ENCODE measurements at regions not wholly inside any gene's neighbourhood (a gene's known extent, or its start where the extent isn't known, plus 50 kb on each side); places are given as distances from the start of the nearest gene placed in this dataset.

DNA sequence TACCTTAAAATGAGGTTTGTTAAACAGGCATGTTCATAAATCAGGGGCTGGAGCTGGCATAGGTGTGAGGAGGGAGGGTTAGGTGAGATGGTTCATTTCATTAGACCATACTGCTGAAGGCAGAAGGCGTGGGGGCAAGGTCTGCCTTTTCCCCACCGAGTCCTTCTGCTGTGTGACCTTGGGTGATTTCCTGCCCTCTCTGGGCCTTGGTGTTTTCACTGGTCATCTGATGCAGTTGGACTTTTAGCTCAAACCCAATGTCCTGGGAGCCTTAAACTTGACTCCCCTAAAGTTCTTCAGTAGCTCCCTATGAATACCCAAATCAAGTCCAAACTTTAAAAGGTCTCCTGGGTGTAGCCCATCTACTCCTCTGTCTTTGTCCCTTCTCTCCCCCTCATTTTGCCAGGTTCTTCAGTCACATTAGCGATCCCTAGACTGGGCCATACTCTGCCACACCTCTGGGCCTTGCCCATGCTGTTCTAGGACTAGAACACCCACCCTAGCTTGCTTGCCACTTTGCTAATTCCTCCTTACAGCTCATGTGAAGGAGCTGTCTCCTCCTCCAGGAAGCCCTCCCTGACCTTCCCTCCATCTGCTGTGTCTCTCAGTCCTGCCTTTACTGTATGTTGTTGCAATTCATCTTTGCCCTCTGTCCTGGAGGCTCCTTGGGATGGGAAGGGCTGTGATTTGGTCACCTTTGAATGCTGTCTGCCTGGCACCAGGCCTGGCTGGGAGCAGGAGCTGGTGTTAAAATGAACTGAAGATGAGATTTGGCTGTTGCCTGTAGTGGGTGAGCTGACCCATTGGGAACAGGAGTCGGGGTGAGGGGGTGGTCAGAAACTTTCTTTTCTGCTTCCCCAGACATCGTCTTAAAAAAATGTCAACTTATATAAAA, 85.4 kb upstream of the HS6ST1 start:
- no peak for DNase-seq

DNA sequence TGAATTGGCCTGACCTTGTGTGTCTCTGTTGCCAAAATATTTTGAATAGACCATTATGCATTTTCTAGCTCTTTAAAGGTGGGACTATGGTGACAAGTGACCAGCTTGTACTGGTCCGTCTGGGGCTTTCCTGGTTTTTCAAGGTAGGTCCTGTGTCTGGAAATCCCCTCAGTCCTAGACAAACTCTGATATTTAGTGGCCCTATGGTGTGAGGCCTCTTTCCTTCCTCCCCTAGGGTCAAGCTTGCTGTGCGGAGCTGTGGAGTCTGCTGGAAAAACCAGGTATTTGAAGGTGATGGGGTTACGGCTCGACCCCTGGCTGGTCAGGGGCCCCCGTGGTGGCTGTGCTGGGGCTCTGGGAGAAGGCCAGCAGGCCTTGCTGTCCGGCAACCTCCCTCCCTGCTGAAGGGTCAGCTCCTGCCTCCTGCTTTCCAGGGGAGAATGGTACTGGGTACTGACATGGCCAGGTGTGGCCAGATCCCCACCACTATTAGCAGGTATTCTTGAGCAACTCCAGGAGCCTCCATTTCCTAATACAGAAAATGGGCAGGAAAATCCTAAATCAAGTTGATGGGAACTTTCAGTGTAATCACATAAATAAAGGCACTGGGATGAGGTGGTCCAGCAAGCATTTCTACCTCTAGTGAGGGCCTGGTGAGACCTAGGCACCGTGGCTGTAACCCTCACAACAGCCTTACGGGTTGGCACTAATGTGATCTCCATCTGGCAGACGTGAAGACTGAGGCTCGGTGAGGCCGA, 86.2 kb upstream of the HS6ST1 start:
- no peak for DNase-seq

GRCh38 chr2:128405467-128405900, 86.8 kb upstream of the HS6ST1 start:
- DNase-seq: no peak

GRCh38 chr2:128405981-128406613, 87.4 kb upstream of the HS6ST1 start:
- no peak for DNase-seq

- no peak for DNase-seq
Observed at GRCh38 chr2:128406736-128407554, 88.3 kb upstream of the HS6ST1 start.

- DNase-seq: no peak
Observed at GRCh38 chr2:128408349-128409305, 90.0 kb upstream of the HS6ST1 start.

GRCh38 chr2:128409326-128410034, 90.8 kb upstream of the HS6ST1 start:
- DNase-seq: no peak

GRCh38 chr2:128410035-128410757, 91.5 kb upstream of the HS6ST1 start:
- DNase-seq: no peak

DNA sequence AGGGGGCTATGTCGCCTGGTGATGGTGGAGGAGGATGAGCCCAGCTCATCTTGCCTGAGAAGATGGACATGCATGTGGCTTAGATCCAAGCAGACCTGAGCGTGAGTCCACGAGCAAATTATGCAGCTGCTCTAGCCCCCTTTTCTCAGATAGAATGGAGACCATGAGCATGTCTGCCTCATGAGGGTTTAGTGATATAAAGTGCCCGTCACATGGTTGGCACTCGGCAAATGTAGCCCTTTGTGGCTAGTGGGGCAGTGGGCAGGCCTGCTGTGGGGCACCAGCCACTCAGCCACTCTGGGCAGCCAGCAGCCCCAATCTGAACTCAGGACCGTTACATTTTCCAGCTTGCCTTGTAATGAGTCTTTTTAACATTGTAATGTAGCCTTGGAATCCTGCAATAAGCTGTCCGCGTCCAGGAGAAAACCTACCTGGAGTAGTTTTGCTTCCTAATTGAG, 92.1 kb upstream of the HS6ST1 start:
- no peak for DNase-seq

DNA sequence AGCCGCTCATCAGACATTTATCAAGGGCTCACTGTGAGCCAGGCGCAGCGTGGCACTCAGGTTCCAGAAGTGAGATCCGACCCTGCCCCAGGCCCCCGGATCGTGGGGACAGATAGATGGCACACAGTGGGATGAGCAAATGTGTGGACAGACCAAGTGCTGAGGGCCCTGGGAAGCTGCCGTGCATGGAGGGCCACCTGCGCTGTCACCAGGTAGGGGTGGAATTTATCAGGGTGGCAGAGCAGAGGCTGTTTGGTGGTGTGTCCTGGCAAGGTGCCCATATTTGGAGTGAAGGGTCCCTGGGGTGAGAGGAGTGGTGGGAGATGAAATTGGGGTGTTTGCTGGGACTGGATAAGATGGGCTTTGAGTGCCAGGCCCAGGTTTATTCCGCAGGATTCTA, 92.8 kb upstream of the HS6ST1 start:
- no peak for DNase-seq

DNA sequence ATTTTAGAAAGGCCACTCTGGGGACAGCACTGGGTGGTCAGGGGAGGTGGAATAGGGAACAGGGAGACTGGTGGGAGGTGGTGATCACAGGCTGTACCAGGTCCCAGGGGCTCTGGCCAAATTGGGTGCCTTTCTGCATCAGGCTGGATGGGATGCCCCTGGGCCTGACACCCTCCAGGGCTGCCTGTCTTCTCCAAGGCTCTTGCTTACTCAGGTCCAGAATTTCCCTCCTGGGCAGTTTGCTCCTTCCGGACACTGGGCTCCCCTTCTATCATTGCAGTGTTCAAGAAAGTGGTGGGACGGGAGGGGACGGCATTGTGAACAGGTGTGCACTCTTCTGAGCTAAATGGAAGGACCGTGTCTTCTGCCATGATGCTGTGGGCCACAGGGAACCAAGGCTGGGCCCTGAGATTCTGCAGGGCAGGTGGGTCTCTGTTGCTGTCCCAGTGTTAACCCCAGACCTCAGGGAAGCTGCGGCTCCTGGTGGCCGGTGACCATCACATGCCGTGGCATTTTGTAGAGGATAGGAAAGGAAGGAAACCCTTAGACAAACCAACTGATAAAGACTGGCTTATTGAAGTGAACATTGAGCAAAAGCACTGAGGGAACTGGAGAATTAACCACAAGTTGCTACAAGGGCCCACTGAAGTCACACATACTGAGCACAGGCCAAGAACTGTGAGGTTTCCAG, 93.7 kb upstream of the HS6ST1 start:
- DNase-seq: no peak

- no peak for DNase-seq
Observed at GRCh38 chr2:128413014-128413717, 94.5 kb upstream of the HS6ST1 start.

GRCh38 chr2:128413718-128414341, 95.2 kb upstream of the HS6ST1 start:
- DNase-seq: no peak

- DNase-seq: no peak
Observed at GRCh38 chr2:128414351-128414750, 95.7 kb upstream of the HS6ST1 start.

GRCh38 chr2:128414946-128415778, 96.5 kb upstream of the HS6ST1 start:
- DNase-seq: no peak

- DNase-seq: no peak
Observed at GRCh38 chr2:128415779-128416061, 97.1 kb upstream of the HS6ST1 start.

- no peak for DNase-seq
Observed at GRCh38 chr2:128416109-128416785, 97.6 kb upstream of the HS6ST1 start.
